GM12875 (cell line): ENCODE measurements at regions not wholly inside any gene's neighbourhood (a gene's known extent, or its start where the extent isn't known, plus 50 kb on each side); places are given as distances from the start of the nearest gene placed in this dataset.

Source experiments
- H3K4me3 ChIP-seq: one replicate; pipeline ENCODE4 v1.5.1; 2011; ENCODE audit warnings: low read depth, low read length, control low read depth
- CTCF ChIP-seq: IDR thresholded peaks from 2 replicates; pipeline ENCODE4 v1.5.1; 2011; ENCODE audit warnings: low read depth, mild to moderate bottlenecking, control low read depth, inconsistent platforms, low read length, moderate library complexity, borderline replicate concordance; ENCODE audit not compliant: insufficient read depth

GRCh38 chr16:82535764-82536163, 91.0 kb upstream of the CDH13 start:
- no peak overlapping the region for H3K4me3 ChIP-seq
- TF ChIP-seq CTCF, result no peak

GRCh38 chr16:82535262-82535661, 91.5 kb upstream of the CDH13 start:
- no peak for TF ChIP-seq CTCF

GRCh38 chr16:82533189-82533588, 93.6 kb upstream of the CDH13 start:
- no peak overlapping the region for H3K4me3 ChIP-seq
- no peak for TF ChIP-seq CTCF

More at GRCh38 chr16:82535262-82535661, 91.5 kb upstream of the CDH13 start:
- H3K4me3 ChIP-seq, result no peak overlapping the region

- no peak overlapping the region for H3K4me3 ChIP-seq
- TF ChIP-seq CTCF, result no peak
Measured at GRCh38 chr16:82530883-82531282, 95.9 kb upstream of the CDH13 start.

- no peak overlapping the region for H3K4me3 ChIP-seq
- no peak for TF ChIP-seq CTCF
Measured at GRCh38 chr16:82527101-82527500, 99.7 kb upstream of the CDH13 start.

GRCh38 chr16:82524976-82525375, 101.8 kb upstream of the CDH13 start:
- no peak overlapping the region for H3K4me3 ChIP-seq
- no peak for TF ChIP-seq CTCF

GRCh38 chr16:82523815-82524214, 103.0 kb upstream of the CDH13 start:
- no peak for TF ChIP-seq CTCF
- no peak overlapping the region for H3K4me3 ChIP-seq
